Fibroblast of lung (primary cell): ENCODE measurements at regions not wholly inside any gene's neighbourhood (a gene's known extent, or its start where the extent isn't known, plus 50 kb on each side); places are given as distances from the start of the nearest gene placed in this dataset.

ENCODE experiments used
- CTCF ChIP-seq, 2 donors: IDR thresholded peaks in 1 of 2; conservative IDR thresholded peaks in 1 of 2; 1 replicate in 1 of 2; 2 replicates in 1 of 2; pipeline ENCODE4 v1.5.1; 2011 to 2012; ENCODE audit warnings: low read length in 2 of 2, control low read depth in 1 of 2, inconsistent platforms in 1 of 2, low read depth in 1 of 2, mild to moderate bottlenecking in 1 of 2
- EZH2 ChIP-seq: IDR thresholded peaks from 2 replicates; pipeline ENCODE4 v1.5.1; 2012; ENCODE audit warnings: low read length, control low read depth, mild to moderate bottlenecking; ENCODE audit errors: missing control alignments

DNA sequence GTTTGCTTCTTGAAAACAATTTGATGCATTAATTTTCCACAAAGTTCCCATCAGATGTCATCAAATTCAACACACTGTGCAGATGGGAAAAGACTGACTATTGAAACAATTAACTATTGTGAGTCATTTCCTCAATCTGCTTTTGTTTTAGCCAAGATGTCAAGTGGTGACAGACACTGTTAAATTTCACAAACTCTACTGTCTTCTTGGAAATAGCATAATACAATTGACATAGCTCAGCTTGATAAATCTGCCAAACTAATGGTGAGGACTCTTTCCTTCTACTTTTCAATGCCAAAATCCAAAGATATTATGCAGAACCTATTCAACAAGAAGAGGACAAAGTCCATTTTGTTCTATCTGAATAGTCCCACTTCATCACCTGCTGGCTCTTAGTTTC lies 242.3 kb downstream of the CAAP1 start:
- TF ChIP-seq CTCF (conservative IDR thresholded peaks at IDR 0.05 in 1 of 2, IDR thresholded peaks at IDR 0.05 in 1 of 2; ENCODE audit: low read depth in 1 of 2, low read length in 2 of 2): no peak
- TF ChIP-seq EZH2: no peak
